CD14-positive monocyte (primary cell): ENCODE measurements at regions not wholly inside any gene's neighbourhood (a gene's known extent, or its start where the extent isn't known, plus 50 kb on each side); places are given as distances from the start of the nearest gene placed in this dataset.
A peak's percentile ranks its signal among the peaks of the same experiment; 100 is the strongest.

ENCODE experiments used
- DNase-seq, 3 donors: peaks; one replicate each; pipeline ENCODE4 v3.0.0-alpha.2; 2011 to 2022
- H2AFZ ChIP-seq: 2 replicates; pipeline ENCODE4 v1.6.0; 2012; ENCODE audit warnings: mild to moderate bottlenecking, low read depth, low read length, inconsistent platforms; ENCODE audit not compliant: insufficient read depth, poor library complexity, severe bottlenecking
- H3K27ac ChIP-seq, 2 donors: 1 replicate in 1 of 2; 2 replicates in 1 of 2; pipeline ENCODE4 v1.5.1; 2012 to 2013; ENCODE audit warnings: low read length in 2 of 2, control low read depth in 1 of 2, inconsistent platforms in 1 of 2, low read depth in 1 of 2, mild to moderate bottlenecking in 1 of 2
- H3K27me3 ChIP-seq, 2 donors: one replicate each; pipeline versions ENCODE4 v1.6.0 to v1.6.1; 2011 to 2013; ENCODE audit warnings: low read length in 2 of 2; ENCODE audit not compliant: control insufficient read depth in 2 of 2, insufficient read depth in 2 of 2
- H3K36me3 ChIP-seq, 2 donors: replicated peaks in 1 of 2; 1 replicate in 1 of 2; 2 replicates in 1 of 2; pipeline versions ENCODE4 v1.5.1 to v1.6.1; 2012 to 2013; ENCODE audit warnings: low read length in 2 of 2, control low read depth in 1 of 2, inconsistent platforms in 1 of 2, mild to moderate bottlenecking in 1 of 2; ENCODE audit not compliant: insufficient read depth in 2 of 2, control insufficient read depth in 1 of 2
- H3K4me1 ChIP-seq, 2 donors: 1 replicate in 1 of 2; 2 replicates in 1 of 2; pipeline versions ENCODE4 v1.5.1 to v1.6.1; 2012 to 2013; ENCODE audit warnings: low read length in 2 of 2, control low read depth in 1 of 2, inconsistent platforms in 1 of 2, mild to moderate bottlenecking in 1 of 2, moderate library complexity in 1 of 2; ENCODE audit not compliant: insufficient read depth in 2 of 2, control insufficient read depth in 1 of 2
- H3K4me2 ChIP-seq: replicated peaks from 2 replicates; pipeline ENCODE3; 2012; ENCODE audit warnings: low read length, moderate library complexity, mild to moderate bottlenecking; ENCODE audit not compliant: poor library complexity, severe bottlenecking; ENCODE audit errors: extremely low read depth
- H3K4me3 ChIP-seq, 3 experiments: fragments of 200-600 bp in 1 of 3; sonication (generic) in 1 of 3; replicated peaks in 1 of 3; 1 replicate in 2 of 3; 2 replicates in 1 of 3; pipeline ENCODE4 v1.5.1; 2011 to 2013; ENCODE audit warnings: low read length in 3 of 3, mild to moderate bottlenecking in 3 of 3, control low read depth in 2 of 3, low read depth in 2 of 3, inconsistent platforms in 1 of 3, moderate library complexity in 1 of 3
- H3K79me2 ChIP-seq: 2 replicates; pipeline ENCODE4 v1.6.0; 2012; ENCODE audit warnings: mild to moderate bottlenecking, control low read depth, inconsistent platforms, low read length, moderate library complexity; ENCODE audit not compliant: insufficient read depth
- H3K9ac ChIP-seq: 2 replicates; pipeline ENCODE4 v1.6.0; 2017; ENCODE audit warnings: low read length, mild to moderate bottlenecking; ENCODE audit not compliant: insufficient read depth, poor library complexity, severe bottlenecking
- H3K9me3 ChIP-seq, 2 donors: replicated peaks in 1 of 2; 1 replicate in 1 of 2; 2 replicates in 1 of 2; pipeline versions ENCODE4 v1.5.1 to v1.6.1; 2012 to 2013; ENCODE audit warnings: low read length in 2 of 2, control low read depth in 1 of 2; ENCODE audit not compliant: control insufficient read depth in 1 of 2, insufficient read depth in 1 of 2
- H4K20me1 ChIP-seq: 2 replicates; pipeline ENCODE4 v1.6.0; 2012; ENCODE audit warnings: mild to moderate bottlenecking, low read length, control low read depth, moderate library complexity; ENCODE audit not compliant: insufficient read depth
- H3K27ac Mint-ChIP-seq, 7 donors: one replicate each; pipeline ENCODE4 v1.8.0; 2020; ENCODE audit warnings: mild to moderate bottlenecking in 7 of 7, mixed read lengths in 7 of 7, moderate library complexity in 6 of 7, inconsistent platforms in 2 of 7
- H3K27me3 Mint-ChIP-seq, 3 donors: one replicate each; pipeline ENCODE4 v1.8.0; 2021 to 2022; ENCODE audit warnings: low read depth in 3 of 3, mild to moderate bottlenecking in 3 of 3, mixed read lengths in 3 of 3, moderate library complexity in 3 of 3, inconsistent platforms in 1 of 3
- H3K36me3 Mint-ChIP-seq, 2 donors: one replicate each; pipeline ENCODE4 v1.8.0; 2020; ENCODE audit warnings: mixed read lengths in 2 of 2, inconsistent platforms in 1 of 2, mild to moderate bottlenecking in 1 of 2
- H3K4me1 Mint-ChIP-seq: one replicate; pipeline ENCODE4 v1.8.0; 2020; ENCODE audit warnings: mild to moderate bottlenecking, mixed read lengths
- H3K4me3 Mint-ChIP-seq, 2 donors: one replicate each; pipeline ENCODE4 v1.8.0; 2020; ENCODE audit warnings: mild to moderate bottlenecking in 2 of 2, mixed read lengths in 2 of 2, moderate library complexity in 1 of 2
- H3K9me3 Mint-ChIP-seq, 7 donors: one replicate each; pipeline ENCODE4 v1.8.0; 2020 to 2022; ENCODE audit warnings: mixed read lengths in 7 of 7, mild to moderate bottlenecking in 6 of 7, moderate library complexity in 6 of 7, inconsistent platforms in 2 of 7
- CTCF ChIP-seq: fragments of 200-600 bp; IDR thresholded peaks from one replicate; pipeline ENCODE4 v1.8.0; 2022; ENCODE audit warnings: antibody characterized with exemption, mild to moderate bottlenecking
- WGBS: methylation state at CpG from one replicate; pipeline ENCODE4 v1.1.5; 2013; ENCODE audit warnings: missing lambda C conversion rate; ENCODE audit not compliant: insufficient coverage; 5-methylcytosine and 5-hydroxymethylcytosine counted together
- intact Hi-C, 2 donors: fragments of 100-400 bp; cut with micrococcal nuclease; formaldehyde crosslinking; loops; one replicate each; pipeline versions ENCODE4 v1.15.0 to v1.15.1; 2023

GRCh38 chr6:14932485-14933182 is 313.2 kb upstream of the JARID2 start:
- peaks cover 44% of the 10 kb centered on the region for H3K4me1 Mint-ChIP-seq
- H3K79me2 ChIP-seq: no peaks in the 10 kb centered on the region
- no peak overlapping the region for H3K4me2 ChIP-seq
- intact Hi-C loops: no loop called here
- no peaks in the 10 kb centered on the region for H4K20me1 ChIP-seq
- peaks cover 0 to 3% of the 10 kb centered on the region in 2 donors for H3K36me3 Mint-ChIP-seq
- no peak overlapping the region for H3K9ac ChIP-seq
- H3K27ac Mint-ChIP-seq: peak overlapping the region in 1 of 7 donors; percentile 64
- H3K27me3 Mint-ChIP-seq: peaks cover 0 to 2% (median 0%) of the 10 kb centered on the region in 3 donors
- 50% methylated on average over 2 of the region's 8 CpGs for WGBS
- TF ChIP-seq CTCF: no peak
- no peak for DNase-seq
- H3K9me3 Mint-ChIP-seq: peaks cover 0 to 4% (median 0%) of the 10 kb centered on the region in 7 donors
- H3K36me3 ChIP-seq: no peaks in the 10 kb centered on the region
- H3K4me1 ChIP-seq: peaks cover 31 to 32% of the 10 kb centered on the region in 2 donors
- H3K27ac ChIP-seq: no peak overlapping the region
- H3K27me3 ChIP-seq: no peaks in the 10 kb centered on the region
- H3K4me3 Mint-ChIP-seq: no peak overlapping the region
- H2AFZ ChIP-seq: peak overlapping the region; percentile 24
- no peaks in the 10 kb centered on the region for H3K9me3 ChIP-seq
- H3K4me3 ChIP-seq: no peak overlapping the region

- Histone ChIP-seq H3K4me2 (no peak overlapping the region), H3K79me2 (no peaks in the 10 kb centered on the region), H3K36me3 (no peaks in the 10 kb centered on the region), H2AFZ (peak overlapping the region; percentile 24), H3K9me3 (no peaks in the 10 kb centered on the region), H3K4me3 (no peak overlapping the region), H3K27ac (no peak overlapping the region), H3K9ac (no peak overlapping the region), H3K4me1 (peaks cover 26 to 27% of the 10 kb centered on the region in 2 donors), H4K20me1 (no peaks in the 10 kb centered on the region), H3K27me3 (no peaks in the 10 kb centered on the region)
- H3K27ac Mint-ChIP-seq: no peak overlapping the region
- H3K27me3 Mint-ChIP-seq: peaks cover 0 to 2% (median 0%) of the 10 kb centered on the region in 3 donors
- no peak for DNase-seq
- intact Hi-C loops: no loop called here
- peaks cover 0 to 3% of the 10 kb centered on the region in 2 donors for H3K36me3 Mint-ChIP-seq
- TF ChIP-seq CTCF: no peak
- no peak overlapping the region for H3K4me3 Mint-ChIP-seq
- H3K9me3 Mint-ChIP-seq: peaks cover 0 to 4% (median 0%) of the 10 kb centered on the region in 7 donors
- peaks cover 41% of the 10 kb centered on the region for H3K4me1 Mint-ChIP-seq
- WGBS: no CpG with 5 or more reads among the region's 4 CpGs
Measured at GRCh38 chr6:14933183-14933544, 312.7 kb upstream of the JARID2 start.
